Spleen (tissue), 11 donors: ENCODE measurements at regions not wholly inside any gene's neighbourhood (a gene's known extent, or its start where the extent isn't known, plus 50 kb on each side); places are given as distances from the start of the nearest gene placed in this dataset.
"Not testable (repeated sequence)": the region's sequence is repeated elsewhere in the genome, so short reads cannot be mapped to it uniquely, and the experiment has no call there.

Source experiments
- DNase-seq: peaks from one replicate; pipeline ENCODE4 v3.0.0-alpha.2; 2020
- H3K27ac ChIP-seq, 8 donors: fragments of 200-600 bp; sonication (generic) in 7 of 8; 1 replicate in 4 of 8; 2 replicates in 4 of 8; pipeline versions ENCODE4 v1.5.0 to v1.8.0; 2016 to 2021; ENCODE audit warnings: inconsistent platforms in 4 of 8, mild to moderate bottlenecking in 4 of 8, moderate library complexity in 1 of 8
- H3K27me3 ChIP-seq, 7 donors: fragments of 200-600 bp; sonication (generic) in 6 of 7; replicated peaks in 1 of 7; 1 replicate in 4 of 7; 2 replicates in 3 of 7; pipeline versions ENCODE4 v1.5.0 to v1.8.0; 2016 to 2021; ENCODE audit warnings: inconsistent platforms in 3 of 7, mild to moderate bottlenecking in 1 of 7
- H3K36me3 ChIP-seq, 6 donors: fragments of 200-600 bp; sonication (generic) in 5 of 6; 1 replicate in 4 of 6; 2 replicates in 2 of 6; pipeline versions ENCODE4 v1.5.0 to v1.8.0; 2016 to 2021; ENCODE audit warnings: inconsistent platforms in 2 of 6
- H3K4me1 ChIP-seq, 6 donors: fragments of 200-600 bp; sonication (generic) in 5 of 6; 1 replicate in 3 of 6; 2 replicates in 3 of 6; pipeline versions ENCODE4 v1.5.0 to v1.8.0; 2016 to 2021; ENCODE audit warnings: inconsistent platforms in 3 of 6
- H3K4me3 ChIP-seq, 8 donors: fragments of 200-600 bp; sonication (generic) in 7 of 8; 1 replicate in 4 of 8; 2 replicates in 4 of 8; pipeline versions ENCODE4 v1.5.0 to v1.8.0; 2016 to 2021; ENCODE audit warnings: inconsistent platforms in 4 of 8, mild to moderate bottlenecking in 4 of 8, moderate library complexity in 2 of 8
- H3K9me3 ChIP-seq, 8 donors: fragments of 200-600 bp; sonication (generic) in 7 of 8; 1 replicate in 4 of 8; 2 replicates in 4 of 8; pipeline versions ENCODE4 v1.5.0 to v1.8.0; 2016 to 2021; ENCODE audit warnings: inconsistent platforms in 4 of 8
- CTCF ChIP-seq, 11 experiments: fragments of 200-600 bp in 7 of 11; fragments of 450-650 bp in 4 of 11; sonication (generic) in 4 of 11; IDR thresholded peaks in 8 of 11; conservative IDR thresholded peaks in 3 of 11; 1 replicate in 7 of 11; 2 replicates in 4 of 11; pipeline versions ENCODE4 v1.4.0 to v1.8.0; 2016 to 2021; ENCODE audit warnings: antibody characterized with exemption in 11 of 11, inconsistent platforms in 4 of 11, mild to moderate bottlenecking in 1 of 11
- POLR2A ChIP-seq, 3 donors: fragments of 450-650 bp; IDR thresholded peaks; one replicate each; pipeline ENCODE4 v1.5.1; 2017; ENCODE audit warnings: antibody characterized with exemption in 3 of 3, mild to moderate bottlenecking in 1 of 3
- POLR2AphosphoS5 ChIP-seq, 3 donors: sonication (generic); formaldehyde crosslinking; IDR thresholded peaks; one replicate each; pipeline ENCODE4 v1.5.1; 2017; ENCODE audit warnings: antibody characterized with exemption in 3 of 3
- WGBS, 5 donors: extraction: QIAGEN DNeasy Blood & Tissue Kit in 3 of 5; methylation state at CpG; one replicate each; pipeline versions ENCODE4 v1.1.5 to v1.1.7; 2013 to 2018; 5-methylcytosine and 5-hydroxymethylcytosine counted together
- intact Hi-C: fragments of 100-400 bp; cut with DNase I; formaldehyde crosslinking; loops from one replicate; pipeline ENCODE4 v1.15.0; 2023; ENCODE audit warnings: low total_unique reads
- donor health status: healthy with polysubstance abuse.
- donor health status: DM: no; HTN: no; CAD: no; lungs with moderate emphysema.
- donor health status: DM: no; HTN: no; CAD: no.
- donor health status: Bipolar disorder and iron deficiency.
- donor health status: healthy.
- donor health status: DM: no; HTN: no; CAD: no.
- donor health status: DM: yes; HTN: yes; CAD: no.

- no peak overlapping the region for H3K27ac ChIP-seq
- no peaks in the 10 kb centered on the region for H3K4me1 ChIP-seq
- intact Hi-C loops = no loop called here
- TF ChIP-seq POLR2AphosphoS5 (IDR thresholded peaks at IDR 0.05) = no peak
- no peak for TF ChIP-seq CTCF (IDR thresholded peaks at IDR 0.05 in 8 of 11, conservative IDR thresholded peaks at IDR 0.05 in 3 of 11)
- no peak for TF ChIP-seq POLR2A (IDR thresholded peaks at IDR 0.05)
- peaks cover 0 to 19% (median 13%) of the 10 kb centered on the region in 8 donors for H3K9me3 ChIP-seq
- H3K27me3 ChIP-seq = no peaks in the 10 kb centered on the region
- 79 to 88% (median 85%) methylated on average over 6 of the region's 6 CpGs for whole genome bisulfite sequencing, 5 donors
- no peak overlapping the region for H3K4me3 ChIP-seq
- no peak for DNase-seq
- no peaks in the 10 kb centered on the region for H3K36me3 ChIP-seq
These were observed 804.6 kb downstream of the EPHA3 start for GRCh38 chr3:89912031-89912430.

GRCh38 chr3:89923921-89924610, 816.6 kb downstream of the EPHA3 start:
- TF ChIP-seq CTCF (IDR thresholded peaks at IDR 0.05 in 8 of 11, conservative IDR thresholded peaks at IDR 0.05 in 3 of 11) (no peak), POLR2A (IDR thresholded peaks at IDR 0.05) (no peak), POLR2AphosphoS5 (IDR thresholded peaks at IDR 0.05) (no peak)
- Histone ChIP-seq H3K4me3 (no peak overlapping the region), H3K9me3 (peaks cover 0 to 15% (median 0%) of the 10 kb centered on the region in 8 donors), H3K27me3 (no peaks in the 10 kb centered on the region), H3K27ac (no peak overlapping the region), H3K36me3 (no peaks in the 10 kb centered on the region), H3K4me1 (no peaks in the 10 kb centered on the region)
- no peak for DNase-seq
- intact Hi-C loops = no loop called here
- 44 to 69% (median 57%) methylated on average over 2 of the region's 2 CpGs for WGBS, 5 donors

- TF ChIP-seq POLR2AphosphoS5 (IDR thresholded peaks at IDR 0.05) = no peak
- TF ChIP-seq POLR2A (IDR thresholded peaks at IDR 0.05) = no peak
- TF ChIP-seq CTCF (IDR thresholded peaks at IDR 0.05 in 8 of 11, conservative IDR thresholded peaks at IDR 0.05 in 3 of 11) = no peak
- intact Hi-C loops = no loop called here
These were observed 818.6 kb downstream of the EPHA3 start for GRCh38 chr3:89925976-89926375.

GRCh38 chr3:89932882-89933281, 825.5 kb downstream of the EPHA3 start:
- WGBS, 5 donors = 63 to 85% (median 83%) methylated on average over 5 of the region's 5 CpGs
- TF ChIP-seq POLR2A (IDR thresholded peaks at IDR 0.05) (no peak), CTCF (IDR thresholded peaks at IDR 0.05 in 8 of 11, conservative IDR thresholded peaks at IDR 0.05 in 3 of 11) (no peak), POLR2AphosphoS5 (IDR thresholded peaks at IDR 0.05) (no peak)
- no peak for DNase-seq
- no peak overlapping the region for H3K27ac ChIP-seq
- H3K9me3 ChIP-seq = peaks cover 0 to 33% (median 17%) of the 10 kb centered on the region in 8 donors
- no peaks in the 10 kb centered on the region for H3K36me3 ChIP-seq
- no peak overlapping the region for H3K4me3 ChIP-seq
- intact Hi-C loops = no loop called here
- no peaks in the 10 kb centered on the region for H3K4me1 ChIP-seq
- H3K27me3 ChIP-seq = no peaks in the 10 kb centered on the region

More at GRCh38 chr3:89925976-89926375, 818.6 kb downstream of the EPHA3 start:
- WGBS, 5 donors = 67 to 76% (median 72%) methylated on average over 3 of the region's 3 CpGs
- H3K9me3 ChIP-seq = peaks cover 0 to 15% (median 0%) of the 10 kb centered on the region in 8 donors
- no peaks in the 10 kb centered on the region for H3K36me3 ChIP-seq
- H3K27ac ChIP-seq = no peak overlapping the region
- no peaks in the 10 kb centered on the region for H3K4me1 ChIP-seq
- DNase-seq = no peak
- no peak overlapping the region for H3K4me3 ChIP-seq
- no peaks in the 10 kb centered on the region for H3K27me3 ChIP-seq

GRCh38 chr3:89944461-89944860, 837.0 kb downstream of the EPHA3 start:
- H3K27me3 ChIP-seq, H3K36me3 ChIP-seq, intact Hi-C loops, DNase-seq, H3K4me1 ChIP-seq, H3K4me3 ChIP-seq, H3K27ac ChIP-seq: not testable (repeated sequence)
- WGBS, 5 donors = 83 to 94% (median 88%) methylated on average over 11 to 14 of the region's 14 CpGs
- H3K9me3 ChIP-seq = peaks cover 0 to 21% (median 9%) of the 10 kb centered on the region in 8 donors
